Naive thymus-derived CD8-positive, alpha-beta T cell (primary cell): ENCODE measurements at regions not wholly inside any gene's neighbourhood (a gene's known extent, or its start where the extent isn't known, plus 50 kb on each side); places are given as distances from the start of the nearest gene placed in this dataset.

Experiments
- ATAC-seq, 2 donors: fragments of 150-1000 bp; cut with Tn5 transposase in 1 of 2; sonication (Bioruptor Pico), chemical (Tn5 transposase) in 1 of 2; 1 replicate in 1 of 2; 2 replicates in 1 of 2; pipeline ENCODE4 v1.10.0; 2021; ENCODE audit warnings: mild to moderate bottlenecking in 2 of 2, moderate library complexity in 2 of 2
- POLR2A ChIA-PET: fragments of 350-600 bp; sonication (Branson Sonifier 250); formaldehyde crosslinking; loops from one replicate; lab custom pipeline; 2021; ENCODE audit warnings: antibody characterized with exemption; lab: Charles Lee
- DNase-seq, 10 donors: peaks; one replicate each; pipeline versions ENCODE4 v3.0.0 to v3.0.0-alpha.2; 2020 to 2022
- H3K27ac Mint-ChIP-seq, 10 donors: one replicate each; pipeline ENCODE4 v1.8.0; 2020 to 2022; ENCODE audit warnings: mild to moderate bottlenecking in 10 of 10, mixed read lengths in 10 of 10, moderate library complexity in 4 of 10, inconsistent platforms in 1 of 10
- H3K27me3 Mint-ChIP-seq, 5 donors: one replicate each; pipeline ENCODE4 v1.8.0; 2021 to 2022; ENCODE audit warnings: mixed read lengths in 5 of 5
- H3K36me3 Mint-ChIP-seq, 3 donors: one replicate each; pipeline ENCODE4 v1.8.0; 2020 to 2022; ENCODE audit warnings: mixed read lengths in 3 of 3, mild to moderate bottlenecking in 2 of 3, inconsistent platforms in 1 of 3
- H3K4me1 Mint-ChIP-seq, 4 donors: one replicate each; pipeline ENCODE4 v1.8.0; 2021 to 2022; ENCODE audit warnings: mixed read lengths in 4 of 4
- H3K4me3 Mint-ChIP-seq, 10 donors: one replicate each; pipeline ENCODE4 v1.8.0; 2020 to 2022; ENCODE audit warnings: mild to moderate bottlenecking in 10 of 10, mixed read lengths in 10 of 10, moderate library complexity in 6 of 10, inconsistent platforms in 1 of 10
- H3K9me3 Mint-ChIP-seq, 9 donors: one replicate each; pipeline ENCODE4 v1.8.0; 2020 to 2022; ENCODE audit warnings: mixed read lengths in 9 of 9, mild to moderate bottlenecking in 3 of 9, inconsistent platforms in 1 of 9, moderate library complexity in 1 of 9

DNA sequence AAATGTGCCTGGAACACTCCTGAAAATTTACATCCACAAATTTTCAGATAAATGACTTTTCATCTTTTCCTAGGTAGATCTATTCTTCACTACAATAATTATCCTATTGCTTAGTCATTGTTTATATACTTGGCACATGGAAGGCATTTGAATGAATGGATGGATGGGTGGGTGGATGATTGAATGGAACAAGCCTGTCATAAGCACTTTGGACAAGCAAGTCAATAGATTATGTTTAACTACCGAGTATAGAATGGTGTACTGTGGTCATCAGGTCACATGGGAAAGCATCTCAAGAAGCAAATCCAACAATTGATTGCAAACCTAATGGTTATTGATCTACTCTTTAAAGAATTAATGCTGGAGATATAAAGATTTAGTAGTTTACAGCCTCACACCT, 114.4 kb upstream of the DMRTA1 start:
- H3K9me3 Mint-ChIP-seq, result peaks cover 0 to 8% (median 2%) of the 10 kb centered on the region in 9 donors
- H3K27ac Mint-ChIP-seq, result no peak overlapping the region
- DNase-seq, result no peak
- no peak overlapping the region for H3K4me3 Mint-ChIP-seq
- no peak for ATAC-seq
- H3K36me3 Mint-ChIP-seq, result no peaks in the 10 kb centered on the region
- peaks cover 0 to 3% (median 0%) of the 10 kb centered on the region in 5 donors for H3K27me3 Mint-ChIP-seq
- POLR2A ChIA-PET, result no interaction called here
- no peaks in the 10 kb centered on the region for H3K4me1 Mint-ChIP-seq

GRCh38 chr9:22337261-22337660, 109.4 kb upstream of the DMRTA1 start:
- no peaks in the 10 kb centered on the region for H3K36me3 Mint-ChIP-seq
- H3K4me1 Mint-ChIP-seq, result no peaks in the 10 kb centered on the region
- POLR2A ChIA-PET, result no interaction called here
- H3K9me3 Mint-ChIP-seq, result peaks cover 0 to 2% (median 0%) of the 10 kb centered on the region in 9 donors
- ATAC-seq (no peak), DNase-seq (no peak)
- no peak overlapping the region for H3K4me3 Mint-ChIP-seq
- no peak overlapping the region for H3K27ac Mint-ChIP-seq
- H3K27me3 Mint-ChIP-seq, result peaks cover 0 to 1% (median 0%) of the 10 kb centered on the region in 5 donors

DNA sequence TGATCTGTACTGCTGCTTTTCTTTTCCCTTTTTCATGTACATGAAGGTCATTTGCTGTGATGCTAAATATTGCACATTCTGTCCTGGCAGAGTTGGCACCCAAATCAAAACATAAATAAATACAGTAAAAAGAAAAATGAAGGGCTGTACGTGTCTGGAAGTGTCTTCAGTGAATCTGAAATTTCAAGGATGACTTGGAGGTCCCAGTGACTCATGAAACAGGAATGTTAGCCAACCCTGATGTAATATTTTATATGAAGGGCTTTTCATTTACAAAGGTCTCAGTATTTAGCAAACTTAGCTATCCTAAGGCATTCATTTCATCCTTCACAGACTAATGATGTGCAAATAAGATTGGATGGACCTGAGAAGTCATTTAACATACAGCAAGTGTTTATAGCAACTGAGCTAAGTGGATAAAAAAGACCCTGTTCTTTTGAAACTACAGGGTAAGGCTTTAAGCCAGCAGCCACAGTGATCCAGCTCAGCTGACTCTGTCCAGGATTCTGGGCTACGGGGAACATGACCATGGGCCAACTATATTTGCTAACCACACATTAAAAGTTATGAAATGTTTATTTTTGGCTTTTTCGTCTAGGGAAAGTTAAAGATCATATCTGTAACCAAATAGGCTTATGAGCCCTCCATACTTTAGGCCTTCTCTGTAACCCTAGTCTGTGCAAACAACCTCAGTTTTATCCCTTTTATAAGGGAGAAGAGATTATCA, 104.0 kb upstream of the DMRTA1 start:
- no peak overlapping the region for H3K27ac Mint-ChIP-seq
- no peaks in the 10 kb centered on the region for H3K36me3 Mint-ChIP-seq
- H3K9me3 Mint-ChIP-seq, result peaks cover 0 to 2% (median 0%) of the 10 kb centered on the region in 9 donors
- H3K4me3 Mint-ChIP-seq, result no peak overlapping the region
- no peaks in the 10 kb centered on the region for H3K4me1 Mint-ChIP-seq
- H3K27me3 Mint-ChIP-seq, result no peaks in the 10 kb centered on the region
- POLR2A ChIA-PET, result no interaction called here
- ATAC-seq (no peak), DNase-seq (no peak)

- POLR2A ChIA-PET, result no interaction called here
- H3K27me3 Mint-ChIP-seq, result no peaks in the 10 kb centered on the region
- H3K4me1 Mint-ChIP-seq, result no peaks in the 10 kb centered on the region
- DNase-seq (no peak), ATAC-seq (no peak)
- peaks cover 0 to 4% (median 0%) of the 10 kb centered on the region in 9 donors for H3K9me3 Mint-ChIP-seq
- no peak overlapping the region for H3K27ac Mint-ChIP-seq
- no peaks in the 10 kb centered on the region for H3K36me3 Mint-ChIP-seq
- H3K4me3 Mint-ChIP-seq, result no peak overlapping the region
These were observed 103.4 kb upstream of the DMRTA1 start for GRCh38 chr9:22343218-22343611.

GRCh38 chr9:22354699-22355384, 91.8 kb upstream of the DMRTA1 start:
- H3K27ac Mint-ChIP-seq, result no peak overlapping the region
- POLR2A ChIA-PET, result no interaction called here
- H3K27me3 Mint-ChIP-seq, result peaks cover 0 to 2% (median 0%) of the 10 kb centered on the region in 5 donors
- H3K4me3 Mint-ChIP-seq, result no peak overlapping the region
- ATAC-seq, result no peak
- H3K4me1 Mint-ChIP-seq, result no peaks in the 10 kb centered on the region
- H3K9me3 Mint-ChIP-seq, result peaks cover 0 to 18% (median 7%) of the 10 kb centered on the region in 9 donors
- H3K36me3 Mint-ChIP-seq, result no peaks in the 10 kb centered on the region
- DNase-seq, result no peak

DNA sequence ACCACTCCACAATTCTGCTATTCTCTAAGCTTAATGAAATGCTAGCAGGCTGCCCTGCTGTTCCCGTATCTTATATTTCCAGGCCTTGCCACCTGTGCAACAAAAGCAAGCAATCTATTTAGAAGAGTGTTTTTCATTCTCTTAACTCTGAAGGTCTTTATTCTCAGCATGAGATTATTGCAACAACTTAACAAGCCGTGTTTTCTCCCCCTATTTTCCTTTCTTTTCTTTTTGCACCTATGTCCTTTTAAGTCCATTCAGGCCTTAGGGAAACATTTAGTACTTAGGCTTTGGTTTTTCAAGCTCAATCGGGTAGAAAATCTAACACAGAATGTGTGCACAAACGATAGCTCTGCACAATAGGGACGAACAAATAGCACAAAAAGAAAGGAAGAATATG, 89.6 kb upstream of the DMRTA1 start:
- no peaks in the 10 kb centered on the region for H3K36me3 Mint-ChIP-seq
- POLR2A ChIA-PET, result no interaction called here
- H3K9me3 Mint-ChIP-seq, result peaks cover 0 to 18% (median 7%) of the 10 kb centered on the region in 9 donors

DNA sequence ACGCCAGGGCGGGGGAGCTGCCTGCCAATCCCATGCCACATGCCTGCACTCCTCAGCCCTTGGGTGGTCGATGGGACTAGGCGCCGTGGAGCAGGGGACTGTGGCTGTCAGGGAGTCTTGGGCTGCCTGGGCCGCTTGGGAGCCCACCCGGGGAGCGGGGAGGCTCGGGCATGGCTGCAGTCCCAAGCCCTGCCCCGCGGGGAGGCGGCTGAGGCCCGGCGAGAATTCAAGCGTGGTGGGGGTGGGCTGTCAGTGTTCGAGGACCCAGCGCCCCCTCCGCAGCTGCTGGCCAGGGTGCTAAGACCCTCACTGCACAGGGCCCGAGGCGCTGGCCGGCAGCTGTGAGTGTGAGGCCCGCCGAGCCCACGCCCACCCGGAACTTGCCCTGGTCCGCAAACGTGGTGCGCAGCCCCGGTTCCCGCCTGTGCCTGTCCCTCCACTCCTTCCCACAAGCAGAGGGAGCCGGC, 83.2 kb upstream of the DMRTA1 start:
- no peak for ATAC-seq
- peaks cover 0 to 11% (median 3%) of the 10 kb centered on the region in 5 donors for H3K27me3 Mint-ChIP-seq
- H3K4me3 Mint-ChIP-seq, result no peak overlapping the region
- no peaks in the 10 kb centered on the region for H3K4me1 Mint-ChIP-seq
- peak in 2 of 10 donors; percentile 3 to 58 for DNase-seq
- POLR2A ChIA-PET, result no interaction called here
- peaks cover 0 to 10% (median 3%) of the 10 kb centered on the region in 9 donors for H3K9me3 Mint-ChIP-seq
- peaks cover 0 to 4% (median 0%) of the 10 kb centered on the region in 3 donors for H3K36me3 Mint-ChIP-seq
- no peak overlapping the region for H3K27ac Mint-ChIP-seq

More for the DNA sequence above, 89.6 kb upstream of the DMRTA1 start:
- ATAC-seq (no peak), DNase-seq (no peak)
- H3K27me3 Mint-ChIP-seq, result peaks cover 0 to 2% (median 0%) of the 10 kb centered on the region in 5 donors
- no peak overlapping the region for H3K4me3 Mint-ChIP-seq
- no peak overlapping the region for H3K27ac Mint-ChIP-seq
- H3K4me1 Mint-ChIP-seq, result no peaks in the 10 kb centered on the region

DNA sequence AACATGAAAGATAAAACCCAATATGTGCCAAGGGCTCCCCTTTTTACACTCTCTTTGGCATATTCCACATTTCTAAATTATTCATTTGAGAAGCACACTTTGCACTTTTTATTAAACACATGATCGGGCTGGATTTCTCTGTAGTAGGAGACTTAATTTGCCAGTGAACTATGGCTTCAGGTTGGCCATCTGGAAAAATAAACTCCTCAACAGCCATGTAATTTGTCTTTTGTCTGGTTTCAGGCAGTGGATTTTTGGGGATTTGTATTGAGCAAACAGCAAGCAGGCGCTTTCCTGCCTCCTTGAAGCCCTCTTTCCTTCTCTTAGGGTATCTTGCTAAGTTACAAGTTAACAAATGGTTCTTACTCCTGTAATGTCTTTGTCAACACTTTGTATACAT, 73.0 kb upstream of the DMRTA1 start:
- no peak overlapping the region for H3K4me3 Mint-ChIP-seq
- DNase-seq (no peak), ATAC-seq (no peak)
- POLR2A ChIA-PET, result no interaction called here
- H3K27me3 Mint-ChIP-seq, result peaks cover 0 to 2% (median 0%) of the 10 kb centered on the region in 5 donors
- no peak overlapping the region for H3K27ac Mint-ChIP-seq
- peaks cover 0 to 20% (median 2%) of the 10 kb centered on the region in 9 donors for H3K9me3 Mint-ChIP-seq
- no peaks in the 10 kb centered on the region for H3K36me3 Mint-ChIP-seq
- no peaks in the 10 kb centered on the region for H3K4me1 Mint-ChIP-seq

DNA sequence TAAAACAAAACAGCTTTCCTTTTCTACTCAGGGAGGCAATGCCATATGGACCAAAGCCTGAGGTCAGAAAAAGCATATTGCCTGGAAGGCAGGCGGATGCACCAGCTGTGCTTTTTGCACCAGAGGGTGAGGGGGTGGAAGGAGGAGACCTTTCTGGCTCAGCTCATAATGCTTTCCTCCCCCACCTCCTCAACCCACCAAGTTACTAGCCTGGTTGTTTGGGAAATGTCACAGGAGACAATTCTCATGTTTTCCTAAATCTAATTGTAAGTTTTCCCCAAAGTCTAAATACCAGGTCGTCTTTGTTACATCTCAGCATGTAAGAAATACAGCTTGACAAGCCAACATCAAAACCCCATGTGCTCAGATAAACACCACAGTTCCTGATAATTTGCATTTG, 72.6 kb upstream of the DMRTA1 start:
- Mint-ChIP-seq H3K27me3 (peaks cover 0 to 4% (median 0%) of the 10 kb centered on the region in 5 donors), H3K4me1 (no peaks in the 10 kb centered on the region), H3K36me3 (no peaks in the 10 kb centered on the region), H3K9me3 (peaks cover 0 to 16% (median under 1%) of the 10 kb centered on the region in 9 donors), H3K27ac (no peak overlapping the region), H3K4me3 (no peak overlapping the region)
- DNase-seq (no peak), ATAC-seq (no peak)
- POLR2A ChIA-PET, result no interaction called here

DNA sequence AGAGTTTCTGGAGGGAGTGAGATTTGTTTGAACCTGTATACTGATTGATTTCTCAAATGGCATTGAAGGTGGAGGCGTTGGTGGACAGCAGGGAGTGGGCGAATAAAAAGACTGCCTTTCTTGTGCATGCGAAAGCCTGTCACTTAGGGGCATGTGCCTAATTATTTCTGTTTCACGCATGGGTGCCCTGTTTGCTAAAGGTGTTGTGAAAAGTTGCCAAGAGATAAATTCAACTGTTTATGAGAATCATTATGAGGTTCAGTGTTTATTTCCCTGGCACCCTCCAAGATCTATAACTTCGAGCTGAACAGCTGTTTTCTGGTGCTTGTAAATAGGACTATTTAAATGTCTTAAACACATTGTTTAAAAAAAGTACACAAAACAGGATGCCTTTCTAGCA, 67.4 kb upstream of the DMRTA1 start:
- DNase-seq (no peak), ATAC-seq (no peak)
- Mint-ChIP-seq H3K4me3 (no peak overlapping the region), H3K4me1 (no peaks in the 10 kb centered on the region), H3K36me3 (no peaks in the 10 kb centered on the region), H3K27me3 (peaks cover 0 to 8% (median 4%) of the 10 kb centered on the region in 5 donors), H3K27ac (no peak overlapping the region), H3K9me3 (peaks cover 0 to 3% (median 0%) of the 10 kb centered on the region in 9 donors)
- POLR2A ChIA-PET, result no interaction called here

DNA sequence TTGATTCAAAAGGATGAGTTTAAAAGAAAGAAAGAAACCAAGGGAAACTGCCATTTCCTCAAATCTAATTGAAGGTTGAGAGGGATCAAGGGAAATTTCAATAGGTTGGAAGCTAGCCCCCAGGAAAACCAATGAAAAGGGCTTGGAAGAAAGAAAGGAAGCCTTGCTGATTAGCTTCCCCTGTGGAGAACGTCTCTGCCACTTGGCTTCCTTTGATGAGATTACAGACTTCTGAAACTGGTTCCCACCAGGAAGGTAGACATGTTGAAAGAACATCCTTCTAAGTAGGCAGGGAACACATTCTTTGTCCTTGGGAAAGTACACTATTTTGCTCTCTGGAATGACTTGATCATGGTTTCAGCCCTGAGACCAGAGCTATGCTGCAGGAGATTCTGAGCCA, 65.5 kb upstream of the DMRTA1 start:
- Mint-ChIP-seq H3K27ac (no peak overlapping the region), H3K9me3 (peaks cover 0 to 10% (median 0%) of the 10 kb centered on the region in 9 donors), H3K4me3 (no peak overlapping the region), H3K4me1 (no peaks in the 10 kb centered on the region), H3K36me3 (no peaks in the 10 kb centered on the region), H3K27me3 (peaks cover 0 to 8% (median 4%) of the 10 kb centered on the region in 5 donors)
- DNase-seq, result no peak
- POLR2A ChIA-PET, result no interaction called here
- no peak for ATAC-seq

- Mint-ChIP-seq H3K36me3 (no peaks in the 10 kb centered on the region), H3K4me1 (no peaks in the 10 kb centered on the region), H3K27ac (no peak overlapping the region), H3K9me3 (peaks cover 0 to 10% (median 0%) of the 10 kb centered on the region in 9 donors), H3K4me3 (no peak overlapping the region), H3K27me3 (peaks cover 0 to 8% (median 4%) of the 10 kb centered on the region in 5 donors)
- no peak for ATAC-seq
- no peak for DNase-seq
- POLR2A ChIA-PET, result no interaction called here
These were observed 64.3 kb upstream of the DMRTA1 start for GRCh38 chr9:22382331-22382730.

DNA sequence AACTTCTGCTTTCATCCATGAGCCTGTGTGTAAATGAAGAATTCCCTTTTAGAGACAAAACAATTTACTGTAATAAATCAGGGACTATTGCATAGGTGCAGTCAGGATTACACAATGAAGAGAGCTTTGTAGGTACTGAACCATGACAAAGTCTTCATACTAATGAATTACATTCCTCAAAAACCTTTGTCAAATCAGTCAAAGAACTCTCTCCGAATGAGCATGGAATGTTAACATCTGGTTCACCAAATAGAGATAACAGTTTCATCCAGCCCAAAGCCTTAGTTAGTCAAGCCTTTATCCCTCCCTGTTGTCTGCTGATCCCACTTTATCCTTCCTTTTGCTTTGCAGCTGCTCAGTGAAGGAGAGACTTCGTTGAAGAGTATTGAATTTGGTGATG, 62.9 kb upstream of the DMRTA1 start:
- no peaks in the 10 kb centered on the region for H3K36me3 Mint-ChIP-seq
- POLR2A ChIA-PET, result no interaction called here

More for the DNA sequence above, 62.9 kb upstream of the DMRTA1 start:
- ATAC-seq (no peak), DNase-seq (no peak)
- H3K4me1 Mint-ChIP-seq, result no peaks in the 10 kb centered on the region
- peaks cover 0 to 6% (median 5%) of the 10 kb centered on the region in 5 donors for H3K27me3 Mint-ChIP-seq
- no peak overlapping the region for H3K4me3 Mint-ChIP-seq
- peaks cover 0 to 10% (median 0%) of the 10 kb centered on the region in 9 donors for H3K9me3 Mint-ChIP-seq
- H3K27ac Mint-ChIP-seq, result no peak overlapping the region
